ENCODE measurements at regions not wholly inside any gene's neighbourhood (a gene's known extent, or its start where the extent isn't known, plus 50 kb on each side); places are given as distances from the start of the nearest gene placed in this dataset.
"Not testable (repeated sequence)": the region's sequence is repeated elsewhere in the genome, so short reads cannot be mapped to it uniquely, and the experiment has no call there.

- Histone ChIP-seq H3K36me3 (replicated peaks; ENCODE audit: insufficient read depth, low read length) (no peaks in the 10 kb centered on the region), H3K4me2 (ENCODE audit: low read depth, low read length) (no peak overlapping the region), H3K27me3 (replicated peaks; ENCODE audit: insufficient read depth, low read length) (no peaks in the 10 kb centered on the region), H2AFZ (ENCODE audit: low read length) (no peak overlapping the region), H3K9ac (ENCODE audit: low read length) (no peak overlapping the region), H3F3A (ENCODE audit: insufficient read depth, low read length) (no peaks in the 10 kb centered on the region), H3K79me2 (ENCODE audit: low read length) (no peaks in the 10 kb centered on the region), H3K9me2 (replicated peaks; ENCODE audit: insufficient read depth, low read length) (no peaks in the 10 kb centered on the region), H3K9me3 (replicated peaks; ENCODE audit: insufficient read depth, low read length) (no peaks in the 10 kb centered on the region), H3K4me1 (ENCODE audit: low read length) (no peaks in the 10 kb centered on the region), H3K27ac (ENCODE audit: low read length) (no peak overlapping the region), H3K4me3 (ENCODE audit: low read length) (no peak overlapping the region), H4K20me1 (ENCODE audit: insufficient read depth, low read length) (no peaks in the 10 kb centered on the region)
- TF ChIP-seq EZH2phosphoT487 (IDR thresholded peaks at IDR 0.05; ENCODE audit: low read length) (no peak), EZH2 (optimal IDR thresholded peaks at IDR 0.05; ENCODE audit: low read depth, low read length) (no peak)
- TF ChIP-seq, protein P1, sequence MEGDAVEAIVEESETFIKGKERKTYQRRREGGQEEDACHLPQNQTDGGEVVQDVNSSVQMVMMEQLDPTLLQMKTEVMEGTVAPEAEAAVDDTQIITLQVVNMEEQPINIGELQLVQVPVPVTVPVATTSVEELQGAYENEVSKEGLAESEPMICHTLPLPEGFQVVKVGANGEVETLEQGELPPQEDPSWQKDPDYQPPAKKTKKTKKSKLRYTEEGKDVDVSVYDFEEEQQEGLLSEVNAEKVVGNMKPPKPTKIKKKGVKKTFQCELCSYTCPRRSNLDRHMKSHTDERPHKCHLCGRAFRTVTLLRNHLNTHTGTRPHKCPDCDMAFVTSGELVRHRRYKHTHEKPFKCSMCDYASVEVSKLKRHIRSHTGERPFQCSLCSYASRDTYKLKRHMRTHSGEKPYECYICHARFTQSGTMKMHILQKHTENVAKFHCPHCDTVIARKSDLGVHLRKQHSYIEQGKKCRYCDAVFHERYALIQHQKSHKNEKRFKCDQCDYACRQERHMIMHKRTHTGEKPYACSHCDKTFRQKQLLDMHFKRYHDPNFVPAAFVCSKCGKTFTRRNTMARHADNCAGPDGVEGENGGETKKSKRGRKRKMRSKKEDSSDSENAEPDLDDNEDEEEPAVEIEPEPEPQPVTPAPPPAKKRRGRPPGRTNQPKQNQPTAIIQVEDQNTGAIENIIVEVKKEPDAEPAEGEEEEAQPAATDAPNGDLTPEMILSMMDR (IDR thresholded peaks at IDR 0.05; ENCODE audit: low read length), result no peak
- DNase-seq, result no peak
Observed at GRCh38 chr15:66968806-66969596, 96.4 kb upstream of the SMAD3 start.

DNA sequence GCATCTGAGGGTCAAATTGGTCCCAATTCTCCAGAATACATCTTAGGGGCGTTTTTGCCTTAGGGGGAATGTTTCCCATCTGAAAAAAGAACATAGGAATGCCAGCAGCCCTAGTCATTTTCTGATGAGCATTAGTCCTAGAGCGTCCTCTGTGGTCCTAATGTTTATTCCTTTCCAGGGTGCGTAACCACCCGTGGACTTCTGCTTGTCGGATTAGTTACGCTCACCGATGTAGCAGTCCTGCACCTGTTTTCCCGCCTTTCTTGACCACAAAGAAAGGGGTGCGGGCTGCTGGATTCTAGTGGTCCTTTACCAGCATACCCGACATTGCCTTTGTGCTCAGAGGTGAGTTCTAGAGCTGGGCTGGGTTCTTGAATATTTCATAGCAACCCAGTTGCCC, 91.3 kb upstream of the SMAD3 start:
- not testable (repeated sequence) for H3K4me3 ChIP-seq (ENCODE audit: low read length); H3K79me2 ChIP-seq (ENCODE audit: low read length)

DNA sequence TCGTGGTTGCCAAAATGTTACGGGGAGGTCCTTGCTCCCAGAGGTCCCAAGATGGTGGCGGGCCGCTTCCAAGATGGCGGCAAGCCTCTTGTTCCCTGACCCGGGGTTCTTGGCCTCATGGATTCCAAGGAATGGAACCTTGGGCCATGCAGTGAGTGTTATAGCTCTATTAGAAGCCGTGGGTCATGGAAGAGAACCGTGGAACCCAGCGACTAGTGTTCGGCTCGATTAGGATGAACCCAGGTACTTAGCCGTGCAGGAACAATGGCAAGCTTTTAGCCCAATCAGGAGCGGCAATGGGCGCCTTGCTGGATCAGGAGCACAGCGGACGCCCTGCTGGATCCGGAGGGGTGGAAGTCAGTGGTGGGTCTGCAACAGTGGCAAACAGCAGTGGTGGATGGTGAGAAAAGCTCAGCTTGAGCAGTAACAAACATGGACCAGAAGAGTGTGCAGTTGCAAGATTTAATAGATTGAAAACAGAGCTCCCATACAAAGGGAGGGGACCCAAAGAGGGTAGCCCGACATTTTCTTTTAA, 89.2 kb upstream of the SMAD3 start:
- not testable (repeated sequence) for H3K27ac ChIP-seq (ENCODE audit: low read length); H2AFZ ChIP-seq (ENCODE audit: low read length); H3K9me3 ChIP-seq (replicated peaks; ENCODE audit: insufficient read depth, low read length); H4K20me1 ChIP-seq (ENCODE audit: insufficient read depth, low read length); H3K9me2 ChIP-seq (replicated peaks; ENCODE audit: insufficient read depth, low read length); H3K27me3 ChIP-seq (replicated peaks; ENCODE audit: insufficient read depth, low read length); H3F3A ChIP-seq (ENCODE audit: insufficient read depth, low read length); H3K9ac ChIP-seq (ENCODE audit: low read length); H3K4me2 ChIP-seq (ENCODE audit: low read depth, low read length); DNase-seq; H3K79me2 ChIP-seq (ENCODE audit: low read length); H3K36me3 ChIP-seq (replicated peaks; ENCODE audit: insufficient read depth, low read length); H3K4me3 ChIP-seq (ENCODE audit: low read length); H3K4me1 ChIP-seq (ENCODE audit: low read length)

More for the DNA sequence above, 91.3 kb upstream of the SMAD3 start:
- H3K9me2 ChIP-seq (replicated peaks; ENCODE audit: insufficient read depth, low read length); H3K36me3 ChIP-seq (replicated peaks; ENCODE audit: insufficient read depth, low read length); H2AFZ ChIP-seq (ENCODE audit: low read length); H3K9ac ChIP-seq (ENCODE audit: low read length); H3F3A ChIP-seq (ENCODE audit: insufficient read depth, low read length); H3K4me1 ChIP-seq (ENCODE audit: low read length); H3K9me3 ChIP-seq (replicated peaks; ENCODE audit: insufficient read depth, low read length); H3K4me2 ChIP-seq (ENCODE audit: low read depth, low read length); H4K20me1 ChIP-seq (ENCODE audit: insufficient read depth, low read length); H3K27me3 ChIP-seq (replicated peaks; ENCODE audit: insufficient read depth, low read length); H3K27ac ChIP-seq (ENCODE audit: low read length); DNase-seq: not testable (repeated sequence)

DNA sequence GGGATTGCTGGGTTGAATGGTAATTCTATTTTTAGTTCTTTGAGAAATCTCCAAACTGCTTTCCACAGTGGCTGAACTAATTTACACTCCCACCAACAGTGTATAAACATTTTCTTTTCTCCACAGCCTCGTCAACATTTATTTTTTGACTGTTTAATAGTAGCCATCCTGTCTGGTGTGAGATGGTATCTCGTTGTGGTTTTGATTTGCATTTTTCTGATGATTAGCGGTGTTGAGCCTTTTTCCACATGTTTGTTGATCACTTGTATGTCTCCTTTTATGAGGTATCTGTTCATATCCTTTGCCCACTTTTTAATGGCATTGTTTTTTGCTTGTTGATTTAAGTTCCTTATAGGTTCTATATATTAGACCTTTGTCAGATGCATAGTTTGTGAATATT, 85.1 kb upstream of the SMAD3 start:
- not testable (repeated sequence) for H3K27ac ChIP-seq (ENCODE audit: low read length); DNase-seq; H3K27me3 ChIP-seq (replicated peaks; ENCODE audit: insufficient read depth, low read length); H3K79me2 ChIP-seq (ENCODE audit: low read length); H3K4me2 ChIP-seq (ENCODE audit: low read depth, low read length); H3K9ac ChIP-seq (ENCODE audit: low read length); H3K9me3 ChIP-seq (replicated peaks; ENCODE audit: insufficient read depth, low read length); H4K20me1 ChIP-seq (ENCODE audit: insufficient read depth, low read length); H3F3A ChIP-seq (ENCODE audit: insufficient read depth, low read length); H2AFZ ChIP-seq (ENCODE audit: low read length); H3K4me1 ChIP-seq (ENCODE audit: low read length); H3K4me3 ChIP-seq (ENCODE audit: low read length); H3K36me3 ChIP-seq (replicated peaks; ENCODE audit: insufficient read depth, low read length); H3K9me2 ChIP-seq (replicated peaks; ENCODE audit: insufficient read depth, low read length)

- Histone ChIP-seq H3K4me2 (ENCODE audit: low read depth, low read length) (no peak overlapping the region), H3K4me3 (ENCODE audit: low read length) (no peak overlapping the region), H3K9me2 (replicated peaks; ENCODE audit: insufficient read depth, low read length) (no peaks in the 10 kb centered on the region), H2AFZ (ENCODE audit: low read length) (no peak overlapping the region), H3K79me2 (ENCODE audit: low read length) (no peaks in the 10 kb centered on the region), H3K4me1 (ENCODE audit: low read length) (no peaks in the 10 kb centered on the region), H3F3A (ENCODE audit: insufficient read depth, low read length) (no peaks in the 10 kb centered on the region), H3K27ac (ENCODE audit: low read length) (no peak overlapping the region), H3K27me3 (replicated peaks; ENCODE audit: insufficient read depth, low read length) (no peaks in the 10 kb centered on the region), H3K9ac (ENCODE audit: low read length) (no peak overlapping the region), H3K36me3 (replicated peaks; ENCODE audit: insufficient read depth, low read length) (no peaks in the 10 kb centered on the region), H3K9me3 (replicated peaks; ENCODE audit: insufficient read depth, low read length) (no peaks in the 10 kb centered on the region), H4K20me1 (ENCODE audit: insufficient read depth, low read length) (no peaks in the 10 kb centered on the region)
- no peak for DNase-seq
- TF ChIP-seq EZH2phosphoT487 (IDR thresholded peaks at IDR 0.05; ENCODE audit: low read length), result no peak
- no peak for TF ChIP-seq EZH2 (optimal IDR thresholded peaks at IDR 0.05; ENCODE audit: low read depth, low read length)
- TF ChIP-seq, protein P1 (IDR thresholded peaks at IDR 0.05; ENCODE audit: low read length), result no peak
Observed at GRCh38 chr15:66981771-66982170, 83.6 kb upstream of the SMAD3 start.

Measured in MM.1S (cell line).